ENCODE measurements at regions not wholly inside any gene's neighbourhood (a gene's known extent, or its start where the extent isn't known, plus 50 kb on each side); places are given as distances from the start of the nearest gene placed in this dataset.

- no peak for DNase-seq
Observed at GRCh38 chrX:39725928-39726619, 371.7 kb downstream of the BCOR start.

GRCh38 chrX:39726771-39727170 is 371.0 kb downstream of the BCOR start:
- DNase-seq, result no peak

- DNase-seq, result no peak
Observed at GRCh38 chrX:39728025-39728424, 369.7 kb downstream of the BCOR start.

GRCh38 chrX:39728852-39729598 is 368.7 kb downstream of the BCOR start:
- no peak for DNase-seq

GRCh38 chrX:39729981-39730661 is 367.6 kb downstream of the BCOR start:
- no peak for DNase-seq

GRCh38 chrX:39730662-39731329 is 367.0 kb downstream of the BCOR start:
- DNase-seq, result no peak

- DNase-seq, result no peak
Observed at GRCh38 chrX:39731330-39731667, 366.5 kb downstream of the BCOR start.

GRCh38 chrX:39731735-39732134 is 366.0 kb downstream of the BCOR start:
- no peak for DNase-seq

GRCh38 chrX:39733745-39734144 is 364.0 kb downstream of the BCOR start:
- no peak for DNase-seq

GRCh38 chrX:39734174-39734776 is 363.5 kb downstream of the BCOR start:
- DNase-seq, result no peak

- no peak for DNase-seq
Observed at GRCh38 chrX:39736216-39737211, 361.2 kb downstream of the BCOR start.

- no peak for DNase-seq
Observed at GRCh38 chrX:39739585-39739984, 358.2 kb downstream of the BCOR start.

- no peak for DNase-seq
Observed at GRCh38 chrX:39740078-39740477, 357.7 kb downstream of the BCOR start.

- no peak for DNase-seq
Observed at GRCh38 chrX:39741904-39742303, 355.9 kb downstream of the BCOR start.

GRCh38 chrX:39745818-39746217 is 351.9 kb downstream of the BCOR start:
- DNase-seq, result no peak

- DNase-seq, result no peak
Observed at GRCh38 chrX:39749135-39749534, 348.6 kb downstream of the BCOR start.

GRCh38 chrX:39749728-39750127 is 348.0 kb downstream of the BCOR start:
- no peak for DNase-seq

- DNase-seq, result no peak
Observed at GRCh38 chrX:39750256-39750790, 347.4 kb downstream of the BCOR start.

- no peak for DNase-seq
Observed at GRCh38 chrX:39750848-39751247, 346.9 kb downstream of the BCOR start.

- no peak for DNase-seq
Observed at GRCh38 chrX:39752815-39753214, 344.9 kb downstream of the BCOR start.

GRCh38 chrX:39753293-39753996 is 344.3 kb downstream of the BCOR start:
- DNase-seq, result no peak

Measured in NCI-H187 treated with DMSO at 0.1 percent for 48 hours (cell line).